WTC11 (cell line): ENCODE measurements at regions not wholly inside any gene's neighbourhood (a gene's known extent, or its start where the extent isn't known, plus 50 kb on each side); places are given as distances from the start of the nearest gene placed in this dataset.

ENCODE experiments used
- CBFB ChIP-seq: sonication (generic); formaldehyde crosslinking; IDR thresholded peaks from 2 replicates; pipeline ENCODE4 v1.8.1; 2022; ENCODE audit warnings: mild to moderate bottlenecking, low read depth, missing genetic modification reagents
- ELF4 ChIP-seq: sonication (generic); formaldehyde crosslinking; IDR thresholded peaks from 2 replicates; pipeline ENCODE4 v1.8.1; 2022; ENCODE audit warnings: low read depth, mild to moderate bottlenecking, moderate library complexity, missing genetic modification reagents
- IRF1 ChIP-seq: sonication (generic); formaldehyde crosslinking; IDR thresholded peaks from 2 replicates; pipeline ENCODE4 v1.8.0; 2023; ENCODE audit warnings: missing genetic modification reagents
- JUN ChIP-seq: sonication (generic); formaldehyde crosslinking; IDR thresholded peaks from 2 replicates; pipeline ENCODE4 v1.8.0; 2023; ENCODE audit warnings: mild to moderate bottlenecking, missing genetic modification reagents
- NFE2L1 ChIP-seq: sonication (generic); formaldehyde crosslinking; IDR thresholded peaks from 2 replicates; pipeline ENCODE4 v1.8.1; 2023; ENCODE audit warnings: missing genetic modification reagents
- SMAD4 ChIP-seq: sonication (generic); formaldehyde crosslinking; IDR thresholded peaks from 2 replicates; pipeline ENCODE4 v1.8.0; 2022; ENCODE audit warnings: mild to moderate bottlenecking, missing genetic modification reagents
- TCF7 ChIP-seq: sonication (generic); formaldehyde crosslinking; IDR thresholded peaks from 2 replicates; pipeline ENCODE4 v1.8.0; 2022; ENCODE audit warnings: mild to moderate bottlenecking, low read depth, missing genetic modification reagents, moderate library complexity
- ZSCAN18 ChIP-seq: fragments of 250-450 bp; sonication (Bioruptor Pico); IDR thresholded peaks from 2 replicates; pipeline ENCODE4 v2.1.2; 2022; ENCODE audit warnings: mild to moderate bottlenecking, moderate library complexity
- TF ChIP-seq, protein P1 (sequence below): sonication (generic); formaldehyde crosslinking; IDR thresholded peaks from 2 replicates; pipeline ENCODE4 v1.8.1; 2023; ENCODE audit warnings: mild to moderate bottlenecking, missing genetic modification reagents, moderate library complexity
- TF ChIP-seq, protein P2 (sequence below): fragments of 200-600 bp; IDR thresholded peaks from 2 replicates; pipeline ENCODE4 v1.8.0; 2022; ENCODE audit warnings: antibody characterized with exemption
- TF ChIP-seq, protein P3 (sequence below): sonication (generic); formaldehyde crosslinking; IDR thresholded peaks from 2 replicates; pipeline ENCODE4 v1.8.0; 2022; ENCODE audit warnings: mild to moderate bottlenecking, missing genetic modification reagents
- TF ChIP-seq, protein P4 (sequence below): sonication (generic); formaldehyde crosslinking; IDR thresholded peaks from 2 replicates; pipeline ENCODE4 v1.8.1; 2023; ENCODE audit warnings: mild to moderate bottlenecking, moderate library complexity, missing genetic modification reagents

DNA sequence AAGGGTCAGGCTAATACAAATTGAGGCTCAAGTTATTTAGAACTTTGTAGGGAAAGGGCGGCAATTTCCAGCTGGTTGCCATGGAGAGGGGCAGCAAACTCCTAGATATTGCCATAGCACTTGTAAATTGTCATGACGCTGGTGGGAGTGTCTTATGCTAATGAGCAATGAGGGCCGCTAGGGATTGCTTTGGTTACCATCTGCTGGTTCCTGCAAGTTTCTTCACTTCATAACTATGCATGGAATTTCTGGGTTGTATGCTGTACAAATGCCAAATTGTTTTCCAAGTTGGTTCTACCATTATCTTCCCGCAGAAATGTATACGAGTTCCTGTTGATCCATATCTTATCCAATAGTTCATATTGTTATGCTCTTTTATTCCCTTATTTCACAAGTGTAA is 1339.4 kb downstream of the EFNB2 start:
- TF ChIP-seq, protein P1, sequence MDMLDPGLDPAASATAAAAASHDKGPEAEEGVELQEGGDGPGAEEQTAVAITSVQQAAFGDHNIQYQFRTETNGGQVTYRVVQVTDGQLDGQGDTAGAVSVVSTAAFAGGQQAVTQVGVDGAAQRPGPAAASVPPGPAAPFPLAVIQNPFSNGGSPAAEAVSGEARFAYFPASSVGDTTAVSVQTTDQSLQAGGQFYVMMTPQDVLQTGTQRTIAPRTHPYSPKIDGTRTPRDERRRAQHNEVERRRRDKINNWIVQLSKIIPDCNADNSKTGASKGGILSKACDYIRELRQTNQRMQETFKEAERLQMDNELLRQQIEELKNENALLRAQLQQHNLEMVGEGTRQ (CRISPR knock-in tag), result no peak
- TF ChIP-seq, protein P2, sequence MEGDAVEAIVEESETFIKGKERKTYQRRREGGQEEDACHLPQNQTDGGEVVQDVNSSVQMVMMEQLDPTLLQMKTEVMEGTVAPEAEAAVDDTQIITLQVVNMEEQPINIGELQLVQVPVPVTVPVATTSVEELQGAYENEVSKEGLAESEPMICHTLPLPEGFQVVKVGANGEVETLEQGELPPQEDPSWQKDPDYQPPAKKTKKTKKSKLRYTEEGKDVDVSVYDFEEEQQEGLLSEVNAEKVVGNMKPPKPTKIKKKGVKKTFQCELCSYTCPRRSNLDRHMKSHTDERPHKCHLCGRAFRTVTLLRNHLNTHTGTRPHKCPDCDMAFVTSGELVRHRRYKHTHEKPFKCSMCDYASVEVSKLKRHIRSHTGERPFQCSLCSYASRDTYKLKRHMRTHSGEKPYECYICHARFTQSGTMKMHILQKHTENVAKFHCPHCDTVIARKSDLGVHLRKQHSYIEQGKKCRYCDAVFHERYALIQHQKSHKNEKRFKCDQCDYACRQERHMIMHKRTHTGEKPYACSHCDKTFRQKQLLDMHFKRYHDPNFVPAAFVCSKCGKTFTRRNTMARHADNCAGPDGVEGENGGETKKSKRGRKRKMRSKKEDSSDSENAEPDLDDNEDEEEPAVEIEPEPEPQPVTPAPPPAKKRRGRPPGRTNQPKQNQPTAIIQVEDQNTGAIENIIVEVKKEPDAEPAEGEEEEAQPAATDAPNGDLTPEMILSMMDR, result no peak
- TF ChIP-seq IRF1 (CRISPR knock-in tag) (no peak), SMAD4 (CRISPR knock-in tag) (no peak), ELF4 (no peak), ZSCAN18 (no peak), TCF7 (CRISPR knock-in tag) (no peak), CBFB (CRISPR knock-in tag) (no peak), JUN (no peak), NFE2L1 (CRISPR knock-in tag) (no peak)
- TF ChIP-seq, protein P3, sequence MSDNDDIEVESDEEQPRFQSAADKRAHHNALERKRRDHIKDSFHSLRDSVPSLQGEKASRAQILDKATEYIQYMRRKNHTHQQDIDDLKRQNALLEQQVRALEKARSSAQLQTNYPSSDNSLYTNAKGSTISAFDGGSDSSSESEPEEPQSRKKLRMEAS (CRISPR knock-in tag), result no peak
- TF ChIP-seq, protein P4, sequence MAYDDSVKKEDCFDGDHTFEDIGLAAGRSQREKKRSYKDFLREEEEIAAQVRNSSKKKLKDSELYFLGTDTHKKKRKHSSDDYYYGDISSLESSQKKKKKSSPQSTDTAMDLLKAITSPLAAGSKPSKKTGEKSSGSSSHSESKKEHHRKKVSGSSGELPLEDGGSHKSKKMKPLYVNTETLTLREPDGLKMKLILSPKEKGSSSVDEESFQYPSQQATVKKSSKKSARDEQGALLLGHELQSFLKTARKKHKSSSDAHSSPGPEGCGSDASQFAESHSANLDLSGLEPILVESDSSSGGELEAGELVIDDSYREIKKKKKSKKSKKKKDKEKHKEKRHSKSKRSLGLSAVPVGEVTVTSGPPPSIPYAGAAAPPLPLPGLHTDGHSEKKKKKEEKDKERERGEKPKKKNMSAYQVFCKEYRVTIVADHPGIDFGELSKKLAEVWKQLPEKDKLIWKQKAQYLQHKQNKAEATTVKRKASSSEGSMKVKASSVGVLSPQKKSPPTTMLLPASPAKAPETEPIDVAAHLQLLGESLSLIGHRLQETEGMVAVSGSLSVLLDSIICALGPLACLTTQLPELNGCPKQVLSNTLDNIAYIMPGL (CRISPR knock-in tag), result no peak
